ENCODE measurements at regions not wholly inside any gene's neighbourhood (a gene's known extent, or its start where the extent isn't known, plus 50 kb on each side); places are given as distances from the start of the nearest gene placed in this dataset.
A peak's percentile ranks its signal among the peaks of the same experiment; 100 is the strongest.

DNA sequence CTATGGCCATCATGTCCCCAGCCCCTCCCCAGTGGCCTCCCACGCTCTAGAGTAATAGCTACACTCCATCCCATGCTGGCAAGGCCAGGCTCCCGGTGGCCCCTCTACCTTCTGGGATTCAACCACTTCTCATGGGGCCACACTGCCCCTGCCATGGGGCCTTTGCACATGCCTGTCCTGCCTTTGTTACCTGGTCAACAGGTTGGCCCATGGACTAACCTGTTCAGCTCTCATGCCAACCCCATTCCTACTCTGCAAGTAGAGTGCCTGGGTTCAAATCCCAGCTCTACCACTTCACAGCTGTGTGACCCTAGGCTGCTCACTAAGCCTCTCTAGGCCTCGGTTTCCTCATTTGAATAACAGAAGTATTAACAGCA is 98.5 kb downstream of the RFLNA start:
- DNase-seq (ENCODE audit: low read depth): no peak
- Histone ChIP-seq H3K4me3 (ENCODE audit: low read depth, low read length) (no peak overlapping the region), H3K27me3 (ENCODE audit: control insufficient read depth, insufficient read depth, low read length) (no peaks in the 10 kb centered on the region), H3K36me3 (ENCODE audit: control insufficient read depth, insufficient read depth, low read length) (peaks cover 5% of the 10 kb centered on the region)
- TF ChIP-seq, protein P1, sequence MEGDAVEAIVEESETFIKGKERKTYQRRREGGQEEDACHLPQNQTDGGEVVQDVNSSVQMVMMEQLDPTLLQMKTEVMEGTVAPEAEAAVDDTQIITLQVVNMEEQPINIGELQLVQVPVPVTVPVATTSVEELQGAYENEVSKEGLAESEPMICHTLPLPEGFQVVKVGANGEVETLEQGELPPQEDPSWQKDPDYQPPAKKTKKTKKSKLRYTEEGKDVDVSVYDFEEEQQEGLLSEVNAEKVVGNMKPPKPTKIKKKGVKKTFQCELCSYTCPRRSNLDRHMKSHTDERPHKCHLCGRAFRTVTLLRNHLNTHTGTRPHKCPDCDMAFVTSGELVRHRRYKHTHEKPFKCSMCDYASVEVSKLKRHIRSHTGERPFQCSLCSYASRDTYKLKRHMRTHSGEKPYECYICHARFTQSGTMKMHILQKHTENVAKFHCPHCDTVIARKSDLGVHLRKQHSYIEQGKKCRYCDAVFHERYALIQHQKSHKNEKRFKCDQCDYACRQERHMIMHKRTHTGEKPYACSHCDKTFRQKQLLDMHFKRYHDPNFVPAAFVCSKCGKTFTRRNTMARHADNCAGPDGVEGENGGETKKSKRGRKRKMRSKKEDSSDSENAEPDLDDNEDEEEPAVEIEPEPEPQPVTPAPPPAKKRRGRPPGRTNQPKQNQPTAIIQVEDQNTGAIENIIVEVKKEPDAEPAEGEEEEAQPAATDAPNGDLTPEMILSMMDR (IDR thresholded peaks at IDR 0.05; ENCODE audit: insufficient read depth, low read length, poor library complexity, severe bottlenecking): no peak

DNA sequence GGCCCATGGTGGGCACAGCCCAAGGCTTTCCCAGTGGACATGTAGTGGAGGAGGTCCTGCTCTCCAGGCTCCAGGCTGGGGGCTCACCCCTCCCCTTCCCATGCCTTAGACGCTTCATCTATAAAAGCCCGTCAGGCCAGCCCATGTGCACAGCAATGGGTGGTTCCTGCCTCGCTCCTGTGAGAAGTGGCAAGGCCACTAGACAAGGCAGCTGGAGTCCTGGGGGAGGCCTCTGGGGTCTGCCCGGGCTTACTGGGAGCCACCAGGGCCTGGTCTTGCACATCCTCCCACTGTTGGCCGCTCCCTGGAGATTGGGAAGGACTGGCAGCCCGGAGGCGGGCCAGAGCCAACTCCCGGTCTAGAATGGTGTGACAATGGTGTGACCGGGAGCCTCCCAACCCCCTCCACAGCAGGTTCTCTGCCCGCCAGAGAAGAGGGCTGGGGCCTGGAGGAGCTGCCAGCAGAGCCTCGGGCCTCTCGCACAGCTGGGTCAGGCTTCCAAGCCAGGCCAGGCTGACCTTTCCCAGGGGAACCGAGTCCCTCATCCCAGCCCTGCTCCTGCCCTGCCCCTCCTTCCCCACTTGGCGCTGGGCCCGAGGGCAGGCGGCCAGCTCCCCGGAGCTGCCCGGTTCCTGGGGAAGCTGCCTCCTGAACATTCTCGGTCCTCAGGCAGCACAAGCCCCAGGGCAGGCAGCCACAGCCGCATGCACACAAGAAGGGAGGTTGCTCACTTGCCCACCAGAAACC is 97.9 kb downstream of the RFLNA start:
- Histone ChIP-seq H3K4me3 (ENCODE audit: low read depth, low read length) (no peak overlapping the region), H3K36me3 (ENCODE audit: control insufficient read depth, insufficient read depth, low read length) (peaks cover 4% of the 10 kb centered on the region), H3K27me3 (ENCODE audit: control insufficient read depth, insufficient read depth, low read length) (no peaks in the 10 kb centered on the region)
- TF ChIP-seq, protein P1 (IDR thresholded peaks at IDR 0.05; ENCODE audit: insufficient read depth, low read length, poor library complexity, severe bottlenecking): no peak
- DNase-seq (ENCODE audit: low read depth): no peak

DNA sequence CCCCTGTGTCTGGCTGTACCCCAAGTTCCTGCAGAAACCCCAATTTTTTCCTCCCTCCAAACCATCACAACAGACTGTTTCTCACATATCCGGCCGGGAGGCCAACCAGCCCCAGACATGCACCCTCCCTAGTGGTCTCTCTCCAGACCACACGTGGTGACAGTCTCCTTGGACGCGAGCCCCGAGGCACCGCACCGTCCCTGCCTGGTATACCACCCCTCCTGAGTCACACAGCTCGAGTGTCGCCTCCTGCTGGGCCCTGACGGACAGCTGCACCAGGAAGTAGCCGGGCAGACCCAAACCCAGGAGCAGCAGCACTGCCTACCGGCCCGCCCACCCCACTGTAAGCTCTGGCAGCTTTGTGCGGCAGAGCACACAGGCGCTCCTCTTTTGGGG is 97.4 kb downstream of the RFLNA start:
- TF ChIP-seq, protein P1 (IDR thresholded peaks at IDR 0.05; ENCODE audit: insufficient read depth, low read length, poor library complexity, severe bottlenecking): peak; percentile 50
- no peaks in the 10 kb centered on the region for H3K27me3 ChIP-seq (ENCODE audit: control insufficient read depth, insufficient read depth, low read length)
- DNase-seq (ENCODE audit: low read depth): no peak

DNA sequence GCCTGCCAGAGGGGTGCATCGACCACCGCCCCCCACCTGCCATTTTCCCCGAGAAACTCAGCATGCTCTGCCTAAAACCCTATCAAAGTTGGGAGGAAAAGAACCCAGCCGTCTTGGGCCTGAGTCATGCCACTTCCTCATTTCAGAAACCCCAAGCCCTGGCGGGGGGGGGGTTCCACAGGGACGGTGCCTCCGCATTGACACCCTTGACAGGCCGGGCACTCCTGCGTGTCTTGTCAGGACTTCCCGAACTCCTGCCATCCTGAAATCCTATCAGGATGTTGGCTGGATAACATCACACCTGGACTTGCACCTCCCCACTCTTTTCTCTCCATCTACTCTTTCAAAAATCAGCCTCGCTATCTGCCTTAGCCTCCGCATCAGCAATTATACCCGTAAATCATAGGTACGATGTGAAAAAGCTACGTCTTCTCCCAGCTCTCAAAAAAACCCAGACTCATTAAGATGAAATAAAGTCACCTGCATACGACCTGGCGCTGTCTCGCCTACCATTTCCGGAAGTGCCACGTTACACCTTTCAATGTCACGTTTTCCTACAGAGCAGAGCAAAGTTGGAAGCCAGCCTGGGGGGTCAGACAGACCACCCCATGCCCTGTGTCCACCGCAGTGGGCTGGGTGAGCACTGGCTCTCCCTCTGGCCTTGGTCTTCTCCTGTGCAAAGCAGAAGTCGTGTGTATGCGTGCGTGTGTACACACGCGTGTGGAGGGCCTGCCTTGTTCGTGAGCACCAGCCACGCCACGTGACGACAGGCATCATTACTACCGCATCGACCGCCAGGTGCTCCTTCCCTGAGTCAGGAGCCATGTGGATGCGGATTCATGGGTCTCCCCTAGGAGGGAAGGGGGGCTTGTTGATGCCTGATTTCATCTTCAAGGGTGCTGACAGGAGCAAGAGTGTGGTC is 96.7 kb downstream of the RFLNA start:
- peaks cover 1% of the 10 kb centered on the region for H3K36me3 ChIP-seq (ENCODE audit: control insufficient read depth, insufficient read depth, low read length)
- DNase-seq (ENCODE audit: low read depth): no peak
- H3K27me3 ChIP-seq (ENCODE audit: control insufficient read depth, insufficient read depth, low read length): no peaks in the 10 kb centered on the region
- H3K4me3 ChIP-seq (ENCODE audit: low read depth, low read length): no peak overlapping the region
- TF ChIP-seq, protein P1 (IDR thresholded peaks at IDR 0.05; ENCODE audit: insufficient read depth, low read length, poor library complexity, severe bottlenecking): no peak

More for the DNA sequence above, 97.4 kb downstream of the RFLNA start:
- Histone ChIP-seq H3K4me3 (ENCODE audit: low read depth, low read length) (no peak overlapping the region), H3K36me3 (ENCODE audit: control insufficient read depth, insufficient read depth, low read length) (peaks cover 1% of the 10 kb centered on the region)

DNA sequence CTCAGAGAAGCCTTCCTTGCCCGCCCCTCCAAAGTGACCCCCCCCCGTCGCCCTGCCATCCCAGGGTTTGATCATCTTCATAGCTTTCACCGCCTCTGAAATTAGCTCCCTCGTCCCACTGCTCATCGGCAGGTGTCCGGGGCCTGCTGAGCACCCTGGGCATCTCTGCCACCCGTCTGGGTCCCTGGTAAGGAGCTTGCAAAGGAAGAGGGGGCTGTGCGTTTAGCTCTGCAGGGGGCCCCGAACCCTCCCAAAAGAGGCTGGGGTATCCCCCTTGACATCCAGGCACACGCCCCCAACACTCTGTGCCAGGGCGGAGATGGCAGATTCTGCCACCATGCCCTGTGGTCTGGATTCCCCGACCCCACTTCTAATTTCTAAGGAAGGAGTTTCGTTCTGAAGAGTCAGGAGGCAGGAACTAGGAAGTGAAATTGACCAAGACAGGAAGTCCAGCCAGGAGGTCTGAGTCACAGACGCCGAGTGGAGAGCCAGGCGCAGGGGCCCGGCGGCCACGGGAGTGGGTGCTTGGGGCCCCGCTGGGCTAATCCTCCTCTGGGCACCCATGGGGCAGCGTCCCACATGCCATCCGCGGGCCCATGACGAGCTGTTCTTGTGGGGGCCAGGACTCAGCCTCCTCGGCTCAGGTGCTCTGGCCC is 95.7 kb downstream of the RFLNA start:
- no peak for DNase-seq (ENCODE audit: low read depth)
- H3K27me3 ChIP-seq (ENCODE audit: control insufficient read depth, insufficient read depth, low read length): no peaks in the 10 kb centered on the region
- no peak overlapping the region for H3K4me3 ChIP-seq (ENCODE audit: low read depth, low read length)
- TF ChIP-seq, protein P1 (IDR thresholded peaks at IDR 0.05; ENCODE audit: insufficient read depth, low read length, poor library complexity, severe bottlenecking): no peak
- H3K36me3 ChIP-seq (ENCODE audit: control insufficient read depth, insufficient read depth, low read length): peaks cover 3% of the 10 kb centered on the region

Measured in kidney epithelial cell (primary cell).